Thymus (tissue), 11 donors: ENCODE measurements at regions not wholly inside any gene's neighbourhood (a gene's known extent, or its start where the extent isn't known, plus 50 kb on each side); places are given as distances from the start of the nearest gene placed in this dataset.

Experiments
- DNase-seq, 9 donors: peaks; one replicate each; pipeline ENCODE4 v3.0.0-alpha.2; 2013; ENCODE audit warnings: low spot score in 9 of 9, low read depth in 6 of 9, missing footprints in 1 of 9
- H3K27ac ChIP-seq, 2 donors: one replicate each; pipeline ENCODE4 v1.5.1; 2013; ENCODE audit warnings: control low read depth in 1 of 2, low read depth in 1 of 2, low read length in 1 of 2, mild to moderate bottlenecking in 1 of 2, moderate library complexity in 1 of 2
- H3K27me3 ChIP-seq, 2 donors: one replicate each; pipeline ENCODE4 v1.5.1; 2013; ENCODE audit warnings: low read length in 1 of 2; ENCODE audit not compliant: control insufficient read depth in 2 of 2, insufficient read depth in 1 of 2
- H3K36me3 ChIP-seq, 2 donors: one replicate each; pipeline ENCODE4 v1.5.1; 2013; ENCODE audit warnings: low read length in 1 of 2, mild to moderate bottlenecking in 1 of 2, moderate library complexity in 1 of 2; ENCODE audit not compliant: control insufficient read depth in 2 of 2, insufficient read depth in 2 of 2
- H3K4me1 ChIP-seq, 2 donors: one replicate each; pipeline ENCODE4 v1.5.1; 2013; ENCODE audit warnings: low read length in 2 of 2; ENCODE audit not compliant: control insufficient read depth in 2 of 2, insufficient read depth in 2 of 2
- H3K4me3 ChIP-seq, 2 donors: one replicate each; pipeline ENCODE4 v1.5.1; 2013; ENCODE audit warnings: low read length in 2 of 2, control low read depth in 1 of 2, mild to moderate bottlenecking in 1 of 2
- H3K9me3 ChIP-seq, 2 donors: one replicate each; pipeline ENCODE4 v1.5.1; 2013; ENCODE audit warnings: low read length in 1 of 2, mild to moderate bottlenecking in 1 of 2; ENCODE audit not compliant: control insufficient read depth in 2 of 2, insufficient read depth in 1 of 2
- WGBS: extraction: QIAGEN DNeasy Blood & Tissue Kit; methylation state at CpG from one replicate; pipeline ENCODE4 v1.1.7; 2013; 5-methylcytosine and 5-hydroxymethylcytosine counted together
- donor health status: healthy.

DNA sequence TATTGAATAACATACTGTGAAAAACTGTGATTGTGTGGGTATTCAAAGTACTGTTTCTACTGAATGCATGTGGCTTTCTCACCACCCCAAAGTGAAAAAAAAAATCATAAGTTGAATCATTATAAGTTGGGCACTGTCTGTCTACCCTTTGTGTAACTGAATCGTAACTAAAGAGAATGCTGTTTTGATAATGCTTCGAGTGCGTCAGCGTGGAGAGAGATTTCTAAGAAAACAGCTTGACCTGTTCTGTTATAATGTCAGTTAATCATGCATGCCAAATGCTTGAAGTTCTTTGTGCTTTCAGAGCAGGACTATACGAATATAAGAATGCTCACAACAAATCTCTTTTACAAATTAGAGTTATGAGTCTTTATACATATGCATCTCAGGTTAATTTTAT, 148.8 kb upstream of the SGCD start:
- no peaks in the 10 kb centered on the region for H3K36me3 ChIP-seq
- no peaks in the 10 kb centered on the region for H3K27me3 ChIP-seq
- no peak for DNase-seq
- H3K27ac ChIP-seq: no peak overlapping the region
- 91% methylated on average over 5 of the region's 5 CpGs for WGBS
- H3K4me1 ChIP-seq: no peaks in the 10 kb centered on the region
- H3K9me3 ChIP-seq: no peaks in the 10 kb centered on the region
- no peak overlapping the region for H3K4me3 ChIP-seq

DNA sequence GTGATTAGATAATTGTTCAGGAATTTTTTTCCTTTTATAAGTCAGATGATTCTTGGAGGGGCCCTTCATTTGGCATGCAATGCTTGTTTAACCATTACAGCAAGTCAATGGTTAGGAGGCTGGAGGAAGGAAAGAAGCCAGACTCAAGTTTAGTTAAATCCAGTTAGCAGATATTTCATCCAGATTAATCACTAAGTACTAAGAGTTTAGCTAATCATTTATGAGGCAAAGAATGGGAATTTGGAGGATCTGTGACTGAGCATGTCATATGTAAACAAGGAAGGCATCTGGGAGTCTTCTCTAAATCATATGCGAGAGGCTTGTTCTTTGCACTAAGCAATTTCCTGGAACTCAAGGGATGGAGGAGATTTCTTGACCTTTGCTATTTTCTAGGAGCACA, 145.3 kb upstream of the SGCD start:
- no peak overlapping the region for H3K27ac ChIP-seq
- H3K36me3 ChIP-seq: no peaks in the 10 kb centered on the region
- no peak overlapping the region for H3K4me3 ChIP-seq
- no peaks in the 10 kb centered on the region for H3K9me3 ChIP-seq
- no peaks in the 10 kb centered on the region for H3K4me1 ChIP-seq
- 93% methylated on average over 1 of the region's 1 CpG for WGBS
- H3K27me3 ChIP-seq: no peaks in the 10 kb centered on the region
- no peak for DNase-seq

DNA sequence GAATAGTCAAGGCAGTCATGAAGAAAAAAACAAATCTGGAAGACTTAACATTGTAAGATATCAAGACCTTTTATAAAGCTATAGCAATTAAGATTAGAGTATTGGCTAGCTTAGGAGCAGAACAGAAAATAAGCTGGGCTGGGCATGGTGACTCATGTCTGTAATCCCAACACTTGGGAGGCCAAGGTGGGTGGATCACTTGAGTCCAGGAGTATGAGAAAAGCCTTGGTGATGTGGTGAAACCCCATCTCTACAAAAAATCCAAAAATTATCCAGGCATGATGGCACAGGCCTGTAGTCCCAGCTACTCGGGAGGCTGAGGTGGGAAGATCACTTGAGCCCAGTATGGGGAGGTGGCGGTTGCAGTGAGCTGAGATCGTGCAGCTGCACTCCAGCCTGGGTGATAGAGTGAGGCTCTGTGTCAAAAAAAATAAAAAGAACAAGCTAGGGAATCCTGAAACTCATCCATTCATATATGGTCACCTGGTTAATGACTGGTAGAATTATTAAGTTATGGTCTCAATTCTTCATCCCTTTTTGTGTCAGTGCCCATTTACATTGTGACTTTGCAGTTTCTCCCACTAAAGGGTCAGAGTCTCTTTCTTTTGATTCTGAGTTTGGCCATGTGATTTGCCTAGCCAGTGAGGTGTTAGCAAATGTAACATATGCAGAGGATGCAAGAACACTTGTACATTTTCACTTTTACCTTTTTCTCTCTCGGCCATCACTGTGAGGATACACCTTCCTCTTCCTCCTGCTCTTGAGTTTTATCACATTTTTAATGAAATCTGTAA, 144.6 kb upstream of the SGCD start:
- no peaks in the 10 kb centered on the region for H3K27me3 ChIP-seq
- 81% methylated on average over 4 of the region's 4 CpGs for WGBS
- no peak for DNase-seq
- no peak overlapping the region for H3K4me3 ChIP-seq
- no peaks in the 10 kb centered on the region for H3K4me1 ChIP-seq
- H3K36me3 ChIP-seq: no peaks in the 10 kb centered on the region
- H3K27ac ChIP-seq: no peak overlapping the region
- no peaks in the 10 kb centered on the region for H3K9me3 ChIP-seq

DNA sequence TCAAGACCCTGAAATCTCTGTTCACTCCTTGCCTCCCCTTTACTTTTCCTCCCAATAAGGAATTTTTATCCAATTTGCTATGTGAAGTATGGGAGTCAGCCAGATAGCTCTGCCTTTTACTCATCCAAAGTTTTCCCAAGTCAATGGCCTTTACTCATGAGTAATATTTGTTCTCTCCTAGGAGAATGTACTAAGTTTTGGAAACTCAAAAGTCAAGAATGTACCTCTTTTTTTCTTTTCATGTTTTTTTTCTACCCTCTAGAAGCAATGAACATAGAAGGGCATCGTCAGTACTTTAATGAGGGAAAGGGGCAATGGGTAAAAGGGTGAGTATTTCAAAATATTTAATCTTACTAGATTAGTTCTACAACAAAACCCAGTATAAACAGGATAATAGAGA, 140.2 kb upstream of the SGCD start:
- WGBS: 74% methylated on average over 1 of the region's 1 CpG
- Histone ChIP-seq H3K4me1 (no peaks in the 10 kb centered on the region), H3K27ac (no peak overlapping the region), H3K9me3 (no peaks in the 10 kb centered on the region), H3K27me3 (no peaks in the 10 kb centered on the region), H3K36me3 (no peaks in the 10 kb centered on the region), H3K4me3 (no peak overlapping the region)
- no peak for DNase-seq

DNA sequence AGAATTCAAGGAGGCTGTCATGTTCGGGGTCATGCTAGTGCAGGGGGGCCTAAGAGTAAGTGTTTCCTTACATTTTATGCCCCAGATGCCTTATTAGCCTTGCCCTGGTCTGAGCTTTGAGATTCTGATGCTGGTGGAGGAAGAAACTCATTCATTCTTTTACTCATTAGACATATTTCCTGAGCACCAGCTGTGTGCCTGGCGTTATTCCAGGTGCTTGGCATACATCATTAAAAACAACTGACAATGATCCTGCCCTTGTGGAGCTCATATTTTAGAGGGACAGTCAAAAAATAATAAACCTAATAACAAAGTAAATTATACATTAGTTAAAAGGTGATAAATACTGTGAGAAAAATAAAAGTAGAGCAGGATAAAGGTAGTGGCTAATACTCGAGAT, 138.9 kb upstream of the SGCD start:
- DNase-seq: no peak

DNA sequence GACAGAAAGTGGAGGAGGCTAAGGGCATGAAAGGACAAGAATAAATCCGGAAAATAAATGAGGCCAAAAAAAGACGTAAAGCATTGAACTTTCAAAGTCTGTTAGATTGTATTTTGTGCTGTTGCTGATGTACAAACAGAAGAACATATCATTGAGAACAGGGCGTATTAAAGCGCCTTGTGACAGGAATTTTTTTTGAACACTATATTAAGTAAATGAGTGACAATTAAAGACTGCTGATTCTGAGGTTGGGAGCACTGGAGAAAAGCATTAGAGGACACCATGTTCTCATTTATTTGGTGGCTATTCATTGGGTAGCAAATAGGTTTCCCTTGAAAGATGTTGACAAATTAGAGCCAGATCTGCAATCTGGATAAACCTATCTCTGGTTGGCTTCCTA, 137.3 kb upstream of the SGCD start:
- DNase-seq: no peak
- H3K27me3 ChIP-seq: no peaks in the 10 kb centered on the region
- H3K27ac ChIP-seq: no peak overlapping the region
- no peaks in the 10 kb centered on the region for H3K4me1 ChIP-seq
- 98% methylated on average over 4 of the region's 4 CpGs for WGBS
- no peaks in the 10 kb centered on the region for H3K9me3 ChIP-seq
- H3K4me3 ChIP-seq: no peak overlapping the region
- H3K36me3 ChIP-seq: no peaks in the 10 kb centered on the region

More for the DNA sequence above, 138.9 kb upstream of the SGCD start:
- no peak overlapping the region for H3K27ac ChIP-seq
- no peaks in the 10 kb centered on the region for H3K9me3 ChIP-seq
- 77% methylated on average over 3 of the region's 3 CpGs for WGBS
- H3K27me3 ChIP-seq: no peaks in the 10 kb centered on the region
- no peaks in the 10 kb centered on the region for H3K36me3 ChIP-seq
- H3K4me3 ChIP-seq: no peak overlapping the region
- no peaks in the 10 kb centered on the region for H3K4me1 ChIP-seq

DNA sequence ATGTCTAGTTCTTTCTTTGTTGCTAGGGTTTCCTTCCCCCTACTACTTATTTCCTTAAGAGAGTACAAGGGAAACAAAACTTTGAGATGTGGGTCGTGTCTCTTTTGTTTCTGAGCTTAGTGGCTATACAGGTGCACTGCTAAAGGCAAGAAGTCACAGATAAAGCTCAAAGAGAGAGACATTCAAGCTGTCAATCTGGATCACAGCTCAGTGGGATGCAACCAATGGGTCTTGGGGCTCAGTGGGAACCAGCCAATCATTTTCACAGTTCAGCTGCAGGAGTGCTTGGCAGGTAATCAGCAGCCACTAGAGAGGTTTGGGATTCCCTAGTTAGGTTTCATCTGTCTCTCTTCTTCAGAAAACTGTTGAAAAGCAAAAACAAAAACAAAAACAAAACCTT, 135.4 kb upstream of the SGCD start:
- WGBS: 22% methylated on average over 1 of the region's 1 CpG
- Histone ChIP-seq H3K4me3 (no peak overlapping the region), H3K4me1 (no peaks in the 10 kb centered on the region), H3K36me3 (no peaks in the 10 kb centered on the region), H3K9me3 (no peaks in the 10 kb centered on the region), H3K27ac (no peak overlapping the region), H3K27me3 (no peaks in the 10 kb centered on the region)
- DNase-seq: no peak

DNA sequence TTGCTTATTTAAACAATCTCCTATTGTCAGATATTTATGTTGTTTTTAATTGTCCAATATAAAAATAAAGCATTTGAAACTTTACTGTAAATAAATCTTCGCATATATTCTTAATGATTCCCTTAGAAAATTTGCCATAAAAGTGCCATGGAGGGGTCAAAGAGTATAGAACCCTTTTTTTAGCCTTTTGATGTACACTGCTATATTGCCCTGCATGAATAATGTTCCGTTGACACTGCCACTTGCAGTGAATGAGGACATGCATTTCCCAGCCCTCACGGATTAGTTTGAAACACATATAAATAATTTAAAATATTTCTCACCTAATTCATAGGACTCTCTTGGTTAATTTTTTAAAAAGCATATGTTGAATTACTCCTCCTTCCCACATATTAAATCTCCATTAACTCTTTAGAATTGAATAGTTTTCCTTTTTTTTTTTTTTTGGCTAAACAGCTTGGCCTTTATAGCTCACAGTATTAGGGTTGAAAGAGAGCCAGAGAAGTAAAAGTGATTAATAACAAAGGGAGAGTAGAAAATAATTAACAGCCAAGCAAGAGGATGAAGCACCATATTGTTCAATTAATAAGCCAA, 129.8 kb upstream of the SGCD start:
- H3K36me3 ChIP-seq: no peaks in the 10 kb centered on the region
- no peaks in the 10 kb centered on the region for H3K27me3 ChIP-seq
- no peaks in the 10 kb centered on the region for H3K4me1 ChIP-seq
- DNase-seq: no peak
- no peak overlapping the region for H3K27ac ChIP-seq
- H3K4me3 ChIP-seq: no peak overlapping the region
- WGBS: 90% methylated on average over 3 of the region's 3 CpGs
- no peaks in the 10 kb centered on the region for H3K9me3 ChIP-seq

DNA sequence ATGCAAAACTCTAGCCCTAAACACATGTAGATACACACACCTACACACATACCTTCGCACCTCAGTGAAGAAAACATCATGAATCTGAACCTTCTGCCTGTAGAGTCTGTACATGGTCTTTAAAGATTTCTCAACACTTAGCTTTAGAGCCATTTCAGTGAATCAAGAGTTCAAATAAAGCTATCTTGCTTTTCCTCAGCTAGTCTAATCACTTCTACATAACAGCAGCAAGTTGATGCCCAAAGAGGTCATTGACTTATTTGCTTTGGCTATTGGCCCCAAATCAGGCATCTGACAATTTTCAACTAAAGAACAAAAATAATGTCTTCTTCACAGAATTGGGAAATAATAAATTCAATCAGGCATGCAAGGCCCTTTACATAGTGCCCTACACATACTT, 127.9 kb upstream of the SGCD start:
- no peaks in the 10 kb centered on the region for H3K4me1 ChIP-seq
- H3K4me3 ChIP-seq: no peak overlapping the region
- H3K36me3 ChIP-seq: no peaks in the 10 kb centered on the region
- H3K27ac ChIP-seq: no peak overlapping the region
- no peaks in the 10 kb centered on the region for H3K9me3 ChIP-seq
- 81% methylated on average over 1 of the region's 1 CpG for WGBS
- H3K27me3 ChIP-seq: no peaks in the 10 kb centered on the region
- DNase-seq: no peak
